ENCODE measurements at regions not wholly inside any gene's neighbourhood (a gene's known extent, or its start where the extent isn't known, plus 50 kb on each side); places are given as distances from the start of the nearest gene placed in this dataset.
"Not testable (repeated sequence)": the region's sequence is repeated elsewhere in the genome, so short reads cannot be mapped to it uniquely, and the experiment has no call there.

DNA sequence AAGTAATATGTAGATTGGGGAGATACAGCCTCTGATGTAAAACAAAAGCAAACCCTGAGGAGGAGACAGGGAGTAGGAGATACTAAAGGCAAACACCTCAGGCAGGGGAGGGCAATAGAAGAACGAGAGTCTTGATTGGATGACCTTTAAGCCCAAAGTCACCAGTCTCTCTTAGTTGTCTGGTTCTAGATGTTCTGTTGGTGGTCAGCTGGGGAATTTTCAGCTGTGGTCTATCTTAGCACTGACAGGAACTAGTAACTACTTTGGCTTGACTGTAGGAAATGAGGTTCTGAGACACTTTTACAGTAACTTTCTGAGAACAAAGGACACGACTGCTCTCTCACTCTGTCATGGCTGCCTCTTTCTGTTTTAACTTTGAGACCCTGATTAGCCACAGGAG, 290.7 kb upstream of the MIR17HG start:
- H3K27ac ChIP-seq = no peak overlapping the region
- DNase-seq (no peak), ATAC-seq (no peak)
- TF ChIP-seq, protein P1, sequence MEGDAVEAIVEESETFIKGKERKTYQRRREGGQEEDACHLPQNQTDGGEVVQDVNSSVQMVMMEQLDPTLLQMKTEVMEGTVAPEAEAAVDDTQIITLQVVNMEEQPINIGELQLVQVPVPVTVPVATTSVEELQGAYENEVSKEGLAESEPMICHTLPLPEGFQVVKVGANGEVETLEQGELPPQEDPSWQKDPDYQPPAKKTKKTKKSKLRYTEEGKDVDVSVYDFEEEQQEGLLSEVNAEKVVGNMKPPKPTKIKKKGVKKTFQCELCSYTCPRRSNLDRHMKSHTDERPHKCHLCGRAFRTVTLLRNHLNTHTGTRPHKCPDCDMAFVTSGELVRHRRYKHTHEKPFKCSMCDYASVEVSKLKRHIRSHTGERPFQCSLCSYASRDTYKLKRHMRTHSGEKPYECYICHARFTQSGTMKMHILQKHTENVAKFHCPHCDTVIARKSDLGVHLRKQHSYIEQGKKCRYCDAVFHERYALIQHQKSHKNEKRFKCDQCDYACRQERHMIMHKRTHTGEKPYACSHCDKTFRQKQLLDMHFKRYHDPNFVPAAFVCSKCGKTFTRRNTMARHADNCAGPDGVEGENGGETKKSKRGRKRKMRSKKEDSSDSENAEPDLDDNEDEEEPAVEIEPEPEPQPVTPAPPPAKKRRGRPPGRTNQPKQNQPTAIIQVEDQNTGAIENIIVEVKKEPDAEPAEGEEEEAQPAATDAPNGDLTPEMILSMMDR (IDR thresholded peaks at IDR 0.05) = no peak
- TF ChIP-seq POLR2A (IDR thresholded peaks at IDR 0.05) = no peak
- no peaks in the 10 kb centered on the region for H3K36me3 ChIP-seq
- no peaks in the 10 kb centered on the region for H3K27me3 ChIP-seq
- no peak overlapping the region for H3K4me3 ChIP-seq
- H3K4me1 ChIP-seq = no peaks in the 10 kb centered on the region
- 57% methylated on average over 1 of the region's 2 CpGs for WGBS (ENCODE audit: insufficient coverage, low coverage, low lambda C conversion rate, missing lambda C conversion rate)
- intact Hi-C loops (cut with DNase I) = no loop called here
- H3K9me3 ChIP-seq = no peaks in the 10 kb centered on the region

DNA sequence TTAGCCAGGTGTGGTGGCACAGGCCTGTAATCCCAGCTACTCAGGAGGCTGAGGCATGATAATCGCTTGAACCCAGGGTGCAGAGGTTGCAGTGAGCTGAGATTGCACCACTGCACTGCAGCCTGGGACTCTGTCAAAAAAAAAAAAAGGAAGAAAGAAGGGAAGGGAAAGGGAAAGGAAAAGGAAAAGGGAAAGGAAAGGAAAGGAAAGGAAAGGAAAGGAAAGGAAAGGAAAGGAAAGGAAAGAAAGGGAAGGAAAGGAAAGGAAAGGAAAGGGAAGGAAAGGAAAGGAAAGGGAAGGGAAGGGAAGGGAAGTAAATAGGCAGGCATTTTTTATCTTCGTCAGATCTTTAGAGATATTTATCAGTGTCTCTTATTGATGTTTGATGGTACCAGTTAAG, 290.0 kb upstream of the MIR17HG start:
- H3K9me3 ChIP-seq; intact Hi-C loops (cut with DNase I); H3K27me3 ChIP-seq; H3K36me3 ChIP-seq; H3K27ac ChIP-seq; H3K4me1 ChIP-seq; ATAC-seq; H3K4me3 ChIP-seq; DNase-seq: not testable (repeated sequence)
- WGBS (ENCODE audit: insufficient coverage, low coverage, low lambda C conversion rate, missing lambda C conversion rate) = 63% methylated on average over 2 of the region's 2 CpGs

DNA sequence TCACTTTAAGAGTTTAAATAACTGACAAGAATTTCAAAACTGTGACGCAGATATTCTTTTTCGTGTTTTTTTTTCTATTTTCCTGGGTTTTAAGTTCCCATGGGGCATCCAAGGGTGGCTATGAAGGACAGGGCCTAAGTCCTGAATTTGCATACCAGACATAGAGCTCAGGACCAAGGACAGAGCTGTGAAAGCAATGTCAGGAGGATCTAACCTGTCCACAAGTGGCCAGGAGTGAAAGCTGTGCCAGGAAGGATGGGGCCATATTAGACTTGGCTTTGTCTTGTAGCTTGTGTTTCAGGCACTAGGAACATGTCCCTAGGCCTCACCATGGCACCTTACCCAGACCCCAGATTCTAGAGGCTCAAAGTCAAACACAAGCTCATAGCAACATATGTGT, 289.4 kb upstream of the MIR17HG start:
- DNase-seq (no peak), ATAC-seq (no peak)
- H3K9me3 ChIP-seq = no peaks in the 10 kb centered on the region
- no peak overlapping the region for H3K4me3 ChIP-seq
- TF ChIP-seq, protein P1 (IDR thresholded peaks at IDR 0.05) = no peak
- TF ChIP-seq POLR2A (IDR thresholded peaks at IDR 0.05) = no peak
- H3K4me1 ChIP-seq = no peaks in the 10 kb centered on the region
- H3K27ac ChIP-seq = no peak overlapping the region
- no peaks in the 10 kb centered on the region for H3K27me3 ChIP-seq
- 47% methylated on average over 2 of the region's 2 CpGs for WGBS (ENCODE audit: insufficient coverage, low coverage, low lambda C conversion rate, missing lambda C conversion rate)
- intact Hi-C loops (cut with DNase I) = no loop called here
- H3K36me3 ChIP-seq = no peaks in the 10 kb centered on the region

DNA sequence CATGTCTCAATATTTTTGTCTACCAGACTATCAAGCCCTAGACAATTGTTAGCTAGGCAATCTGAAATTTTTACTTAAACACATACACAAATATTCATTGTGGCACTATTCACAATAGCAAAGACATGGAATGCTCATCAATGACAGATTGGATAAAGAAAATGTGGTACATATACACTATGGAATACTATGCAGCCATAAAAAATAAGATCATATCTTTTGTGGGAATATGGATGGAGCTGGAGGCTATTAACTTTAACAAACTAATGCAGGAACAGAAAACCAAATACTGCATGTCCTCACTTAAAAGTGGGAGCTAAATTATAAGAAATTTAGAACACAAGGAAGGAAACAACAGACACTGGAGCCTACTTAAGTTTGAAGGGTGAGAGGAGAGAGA, 288.6 kb upstream of the MIR17HG start:
- intact Hi-C loops (cut with DNase I) = no loop called here
- DNase-seq = no peak
- ATAC-seq = no peak
- no peaks in the 10 kb centered on the region for H3K9me3 ChIP-seq
- H3K27ac ChIP-seq = no peak overlapping the region
- TF ChIP-seq POLR2A (IDR thresholded peaks at IDR 0.05) = no peak
- TF ChIP-seq, protein P1 (IDR thresholded peaks at IDR 0.05) = no peak
- H3K36me3 ChIP-seq = no peaks in the 10 kb centered on the region
- no peaks in the 10 kb centered on the region for H3K4me1 ChIP-seq
- H3K27me3 ChIP-seq = no peaks in the 10 kb centered on the region
- no peak overlapping the region for H3K4me3 ChIP-seq

DNA sequence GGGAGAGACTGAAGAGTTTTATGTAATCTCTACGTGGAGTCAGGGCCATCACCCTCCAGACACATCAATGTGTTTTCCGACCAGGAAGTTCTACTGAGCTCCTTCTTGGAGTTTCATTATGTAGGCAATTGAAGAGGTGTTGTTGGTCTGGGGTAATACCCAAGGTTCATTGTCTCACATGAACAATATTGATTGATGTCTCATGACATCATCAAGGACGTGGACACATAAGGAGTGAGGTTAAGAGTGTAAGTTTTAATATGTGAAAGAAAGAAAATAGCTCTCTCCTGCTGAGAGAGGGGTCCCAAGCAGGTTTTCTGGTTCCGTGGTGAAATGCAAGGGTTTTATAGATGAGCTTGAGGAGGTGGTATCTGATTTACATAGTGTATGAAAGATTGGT, 280.7 kb upstream of the MIR17HG start:
- 27% methylated on average over 4 of the region's 4 CpGs for WGBS (ENCODE audit: insufficient coverage, low coverage, low lambda C conversion rate, missing lambda C conversion rate)
- ATAC-seq (no peak), DNase-seq (no peak)
- Histone ChIP-seq H3K27ac (no peak overlapping the region), H3K36me3 (no peaks in the 10 kb centered on the region), H3K4me3 (no peak overlapping the region), H3K9me3 (no peaks in the 10 kb centered on the region), H3K4me1 (no peaks in the 10 kb centered on the region), H3K27me3 (no peaks in the 10 kb centered on the region)
- TF ChIP-seq POLR2A (IDR thresholded peaks at IDR 0.05) = no peak
- TF ChIP-seq, protein P1 (IDR thresholded peaks at IDR 0.05) = no peak
- intact Hi-C loops (cut with DNase I) = no loop called here
